ENCODE measurements at regions not wholly inside any gene's neighbourhood (a gene's known extent, or its start where the extent isn't known, plus 50 kb on each side); places are given as distances from the start of the nearest gene placed in this dataset.

DNA sequence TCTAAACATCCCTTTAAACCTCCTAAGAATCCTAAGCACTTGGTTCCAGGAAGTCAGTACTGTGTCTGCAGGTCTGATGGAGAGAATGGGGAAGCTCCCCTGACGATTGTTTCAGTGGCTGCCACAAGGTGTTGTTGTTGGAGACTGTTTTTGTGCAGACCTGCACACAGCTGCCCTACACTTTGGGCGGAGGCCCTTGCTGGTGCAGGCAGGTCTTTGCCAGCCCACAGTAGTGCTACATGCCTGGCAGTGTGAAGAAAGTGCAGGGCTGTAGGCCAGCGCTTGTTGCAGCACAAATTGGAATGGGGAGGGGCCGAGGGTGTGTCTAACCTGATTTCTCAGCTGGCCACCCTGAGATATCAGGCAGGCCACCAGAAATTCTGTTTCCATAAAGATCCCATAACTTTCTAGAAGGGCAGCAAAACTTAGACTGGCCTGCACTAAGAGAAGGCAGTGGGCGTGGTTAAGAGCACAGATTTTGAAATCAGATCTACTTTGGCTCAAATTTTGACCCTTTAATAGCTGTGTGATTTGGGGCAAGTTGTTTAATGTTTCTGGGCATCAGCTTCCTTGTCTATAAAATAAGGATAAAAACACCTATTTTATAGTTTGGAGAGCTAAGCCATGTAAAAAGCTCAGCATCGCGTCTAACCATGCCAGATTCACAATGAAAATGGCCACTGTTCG lies 83.7 kb upstream of the SLC1A4 start:
- no peak for DNase-seq (ENCODE audit: low spot score in 2 of 2)
- Histone ChIP-seq H3K27me3 (no peaks in the 10 kb centered on the region), H3K36me3 (no peaks in the 10 kb centered on the region), H3K4me1 (peaks cover 0 to 23% (median 0%) of the 10 kb centered on the region in 4 donors), H3K27ac (no peak overlapping the region), H3K4me3 (no peak overlapping the region), H3K9me3 (peaks cover 0 to 5% (median 0%) of the 10 kb centered on the region in 4 donors)
- TF ChIP-seq EP300 (IDR thresholded peaks at IDR 0.05) = no peak
- no peak for TF ChIP-seq POLR2A (IDR thresholded peaks at IDR 0.05)
- no peak for TF ChIP-seq CTCF (IDR thresholded peaks at IDR 0.05)
- WGBS, 2 donors = 72 to 73% methylated on average over 8 of the region's 8 CpGs

GRCh38 chr2:64906853-64907536 lies 82.2 kb upstream of the SLC1A4 start:
- H3K4me1 ChIP-seq = peaks cover 0 to 23% (median 0%) of the 10 kb centered on the region in 4 donors
- H3K27ac ChIP-seq = no peak overlapping the region
- H3K9me3 ChIP-seq = no peaks in the 10 kb centered on the region
- no peak for DNase-seq (ENCODE audit: low spot score in 2 of 2)
- no peak overlapping the region for H3K4me3 ChIP-seq
- WGBS, 2 donors = 92% methylated on average over 6 of the region's 6 CpGs
- H3K36me3 ChIP-seq = no peaks in the 10 kb centered on the region
- no peak for TF ChIP-seq EP300 (IDR thresholded peaks at IDR 0.05)
- TF ChIP-seq POLR2A (IDR thresholded peaks at IDR 0.05) = no peak
- no peak for TF ChIP-seq CTCF (IDR thresholded peaks at IDR 0.05)
- no peaks in the 10 kb centered on the region for H3K27me3 ChIP-seq

- 82 to 84% methylated on average over 2 of the region's 2 CpGs for WGBS, 2 donors
- TF ChIP-seq EP300 (IDR thresholded peaks at IDR 0.05) (no peak), POLR2A (IDR thresholded peaks at IDR 0.05) (no peak), CTCF (IDR thresholded peaks at IDR 0.05) (no peak)
- H3K36me3 ChIP-seq = no peaks in the 10 kb centered on the region
Measured at GRCh38 chr2:64908406-64908805, 80.8 kb upstream of the SLC1A4 start.

DNA sequence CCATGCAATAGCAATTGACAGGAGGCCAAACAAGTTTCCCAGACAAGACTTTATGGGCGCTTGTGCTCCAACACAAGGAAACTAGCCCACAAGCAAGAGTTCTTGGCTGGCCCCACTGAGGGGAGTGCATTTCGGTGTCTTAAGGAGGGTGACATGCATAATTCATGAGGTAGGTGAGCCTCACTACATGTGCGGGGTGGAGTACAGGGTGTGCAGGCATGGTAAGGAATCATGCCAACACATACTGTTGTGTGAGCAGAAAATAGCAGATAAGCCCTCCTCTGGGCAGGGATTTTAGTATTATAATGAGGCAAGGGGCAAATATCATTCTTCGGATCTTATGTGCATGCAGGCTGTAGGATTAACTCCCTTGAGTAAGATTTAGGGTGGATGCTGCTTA lies 78.7 kb upstream of the SLC1A4 start:
- Histone ChIP-seq H3K4me1 (peaks cover 0 to 4% (median 2%) of the 10 kb centered on the region in 4 donors), H3K9me3 (no peaks in the 10 kb centered on the region), H3K4me3 (no peak overlapping the region), H3K27me3 (no peaks in the 10 kb centered on the region), H3K27ac (no peak overlapping the region), H3K36me3 (no peaks in the 10 kb centered on the region)
- 90 to 97% methylated on average over 4 of the region's 4 CpGs for WGBS, 2 donors
- no peak for DNase-seq (ENCODE audit: low spot score in 2 of 2)
- TF ChIP-seq POLR2A (IDR thresholded peaks at IDR 0.05) (no peak), CTCF (IDR thresholded peaks at IDR 0.05) (no peak), EP300 (IDR thresholded peaks at IDR 0.05) (no peak)

More at GRCh38 chr2:64908406-64908805, 80.8 kb upstream of the SLC1A4 start:
- Histone ChIP-seq H3K27ac (no peak overlapping the region), H3K4me3 (no peak overlapping the region), H3K27me3 (no peaks in the 10 kb centered on the region), H3K4me1 (peaks cover 0 to 23% (median 0%) of the 10 kb centered on the region in 4 donors), H3K9me3 (no peaks in the 10 kb centered on the region)
- no peak for DNase-seq (ENCODE audit: low spot score in 2 of 2)

- Histone ChIP-seq H3K36me3 (no peaks in the 10 kb centered on the region), H3K4me1 (peaks cover 0 to 4% (median 0%) of the 10 kb centered on the region in 4 donors), H3K27me3 (no peaks in the 10 kb centered on the region), H3K27ac (no peak overlapping the region), H3K9me3 (no peaks in the 10 kb centered on the region), H3K4me3 (no peak overlapping the region)
- 50 to 67% methylated on average over 1 of the region's 1 CpG for WGBS, 2 donors
- TF ChIP-seq EP300 (IDR thresholded peaks at IDR 0.05) (no peak), CTCF (IDR thresholded peaks at IDR 0.05) (no peak), POLR2A (IDR thresholded peaks at IDR 0.05) (no peak)
- no peak for DNase-seq (ENCODE audit: low spot score in 2 of 2)
Measured at GRCh38 chr2:64910972-64911433, 78.2 kb upstream of the SLC1A4 start.
